ENCODE measurements at regions not wholly inside any gene's neighbourhood (a gene's known extent, or its start where the extent isn't known, plus 50 kb on each side); places are given as distances from the start of the nearest gene placed in this dataset.

DNA sequence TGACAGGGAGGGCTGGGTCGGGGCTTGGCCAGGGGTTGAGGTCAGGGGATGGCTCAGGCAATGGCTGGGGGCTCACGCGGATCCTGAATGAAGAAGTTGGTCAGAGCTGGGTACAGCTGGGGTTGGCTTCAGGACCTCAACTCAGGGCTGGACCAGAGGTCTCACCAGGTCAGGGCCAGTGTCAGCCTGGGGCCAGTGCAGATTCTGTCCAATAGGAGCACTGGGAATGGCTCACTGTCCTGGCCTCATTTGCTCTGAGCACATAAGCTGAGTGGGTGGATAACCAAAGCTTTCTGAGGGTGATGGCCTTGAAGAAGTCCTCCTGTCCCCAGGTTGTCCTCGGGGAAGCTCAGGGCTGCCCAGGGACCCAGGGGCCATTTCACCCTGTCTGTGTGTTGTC, 54.9 kb upstream of the PCBD1 start:
- no peaks in the 10 kb centered on the region for H3K9me3 ChIP-seq (replicated peaks; ENCODE audit: control insufficient read depth, insufficient read depth, low read depth, low read length)
- no peaks in the 10 kb centered on the region for H3K4me1 ChIP-seq (replicated peaks in 1 of 2; ENCODE audit: control insufficient read depth in 2 of 2, insufficient read depth in 2 of 2, low read length in 2 of 2)
- ATAC-seq (no peak), DNase-seq (ENCODE audit: extremely low read depth in 1 of 4, low spot score in 3 of 4) (no peak), FAIRE-seq (no peak)
- no peaks in the 10 kb centered on the region for H3K36me3 ChIP-seq (ENCODE audit: control insufficient read depth, insufficient read depth, low read length)
- no peak overlapping the region for H3K4me2 ChIP-seq (ENCODE audit: insufficient read depth, low read length)
- H3K27ac ChIP-seq (ENCODE audit: extremely low read depth, low read depth, low read length) = no peak overlapping the region
- no TSS peak for BruUV-seq (replicated peaks)
- no peak overlapping the region for H2AFZ ChIP-seq (ENCODE audit: low read depth, low read length)
- no peaks in the 10 kb centered on the region for H3K79me2 ChIP-seq (ENCODE audit: control insufficient read depth, insufficient read depth, low read length)
- in situ Hi-C loops (cut with MboI) (no loop called here), intact Hi-C loops (cut with micrococcal nuclease) (no loop called here)
- H3K9me1 ChIP-seq (ENCODE audit: control insufficient read depth, insufficient read depth, low read length) = no peaks in the 10 kb centered on the region
- peaks cover 31% of the 10 kb centered on the region for H4K20me1 ChIP-seq (replicated peaks; ENCODE audit: control insufficient read depth, insufficient read depth, low read length)
- WGBS (ENCODE audit: insufficient coverage, low coverage, missing lambda C conversion rate) = 13% methylated on average over 3 of the region's 4 CpGs
- ChIA-PET CTCF (ENCODE audit: low intra/inter-chr PET ratio) (no interaction called here), POLR2A (interaction anchor here (0.6 to 1.6 kb wide), 4 partner anchors 11 to 328 kb away, joined by 3 to 5 read pairs (median 4); no protein-coding TSS in a partner anchor)
- peaks cover 23 to 57% of the 10 kb centered on the region in 2 experiments for H3K27me3 ChIP-seq (ENCODE audit: control insufficient read depth in 2 of 2, insufficient read depth in 2 of 2, low read length in 2 of 2)
- no peak overlapping the region for H3K9ac ChIP-seq (ENCODE audit: insufficient read depth in 1 of 2, low read depth in 2 of 2, low read length in 2 of 2)
- H3K4me3 ChIP-seq = no peak overlapping the region
- no peak for TF ChIP-seq IFI16 (CRISPR knock-in tag; IDR thresholded peaks at IDR 0.05)
- TF ChIP-seq PHB (CRISPR knock-in tag; IDR thresholded peaks at IDR 0.05) = no peak
- no peak for TF ChIP-seq MAFG (tag; conservative IDR thresholded peaks at IDR 0.05)
- TF ChIP-seq, protein P1, sequence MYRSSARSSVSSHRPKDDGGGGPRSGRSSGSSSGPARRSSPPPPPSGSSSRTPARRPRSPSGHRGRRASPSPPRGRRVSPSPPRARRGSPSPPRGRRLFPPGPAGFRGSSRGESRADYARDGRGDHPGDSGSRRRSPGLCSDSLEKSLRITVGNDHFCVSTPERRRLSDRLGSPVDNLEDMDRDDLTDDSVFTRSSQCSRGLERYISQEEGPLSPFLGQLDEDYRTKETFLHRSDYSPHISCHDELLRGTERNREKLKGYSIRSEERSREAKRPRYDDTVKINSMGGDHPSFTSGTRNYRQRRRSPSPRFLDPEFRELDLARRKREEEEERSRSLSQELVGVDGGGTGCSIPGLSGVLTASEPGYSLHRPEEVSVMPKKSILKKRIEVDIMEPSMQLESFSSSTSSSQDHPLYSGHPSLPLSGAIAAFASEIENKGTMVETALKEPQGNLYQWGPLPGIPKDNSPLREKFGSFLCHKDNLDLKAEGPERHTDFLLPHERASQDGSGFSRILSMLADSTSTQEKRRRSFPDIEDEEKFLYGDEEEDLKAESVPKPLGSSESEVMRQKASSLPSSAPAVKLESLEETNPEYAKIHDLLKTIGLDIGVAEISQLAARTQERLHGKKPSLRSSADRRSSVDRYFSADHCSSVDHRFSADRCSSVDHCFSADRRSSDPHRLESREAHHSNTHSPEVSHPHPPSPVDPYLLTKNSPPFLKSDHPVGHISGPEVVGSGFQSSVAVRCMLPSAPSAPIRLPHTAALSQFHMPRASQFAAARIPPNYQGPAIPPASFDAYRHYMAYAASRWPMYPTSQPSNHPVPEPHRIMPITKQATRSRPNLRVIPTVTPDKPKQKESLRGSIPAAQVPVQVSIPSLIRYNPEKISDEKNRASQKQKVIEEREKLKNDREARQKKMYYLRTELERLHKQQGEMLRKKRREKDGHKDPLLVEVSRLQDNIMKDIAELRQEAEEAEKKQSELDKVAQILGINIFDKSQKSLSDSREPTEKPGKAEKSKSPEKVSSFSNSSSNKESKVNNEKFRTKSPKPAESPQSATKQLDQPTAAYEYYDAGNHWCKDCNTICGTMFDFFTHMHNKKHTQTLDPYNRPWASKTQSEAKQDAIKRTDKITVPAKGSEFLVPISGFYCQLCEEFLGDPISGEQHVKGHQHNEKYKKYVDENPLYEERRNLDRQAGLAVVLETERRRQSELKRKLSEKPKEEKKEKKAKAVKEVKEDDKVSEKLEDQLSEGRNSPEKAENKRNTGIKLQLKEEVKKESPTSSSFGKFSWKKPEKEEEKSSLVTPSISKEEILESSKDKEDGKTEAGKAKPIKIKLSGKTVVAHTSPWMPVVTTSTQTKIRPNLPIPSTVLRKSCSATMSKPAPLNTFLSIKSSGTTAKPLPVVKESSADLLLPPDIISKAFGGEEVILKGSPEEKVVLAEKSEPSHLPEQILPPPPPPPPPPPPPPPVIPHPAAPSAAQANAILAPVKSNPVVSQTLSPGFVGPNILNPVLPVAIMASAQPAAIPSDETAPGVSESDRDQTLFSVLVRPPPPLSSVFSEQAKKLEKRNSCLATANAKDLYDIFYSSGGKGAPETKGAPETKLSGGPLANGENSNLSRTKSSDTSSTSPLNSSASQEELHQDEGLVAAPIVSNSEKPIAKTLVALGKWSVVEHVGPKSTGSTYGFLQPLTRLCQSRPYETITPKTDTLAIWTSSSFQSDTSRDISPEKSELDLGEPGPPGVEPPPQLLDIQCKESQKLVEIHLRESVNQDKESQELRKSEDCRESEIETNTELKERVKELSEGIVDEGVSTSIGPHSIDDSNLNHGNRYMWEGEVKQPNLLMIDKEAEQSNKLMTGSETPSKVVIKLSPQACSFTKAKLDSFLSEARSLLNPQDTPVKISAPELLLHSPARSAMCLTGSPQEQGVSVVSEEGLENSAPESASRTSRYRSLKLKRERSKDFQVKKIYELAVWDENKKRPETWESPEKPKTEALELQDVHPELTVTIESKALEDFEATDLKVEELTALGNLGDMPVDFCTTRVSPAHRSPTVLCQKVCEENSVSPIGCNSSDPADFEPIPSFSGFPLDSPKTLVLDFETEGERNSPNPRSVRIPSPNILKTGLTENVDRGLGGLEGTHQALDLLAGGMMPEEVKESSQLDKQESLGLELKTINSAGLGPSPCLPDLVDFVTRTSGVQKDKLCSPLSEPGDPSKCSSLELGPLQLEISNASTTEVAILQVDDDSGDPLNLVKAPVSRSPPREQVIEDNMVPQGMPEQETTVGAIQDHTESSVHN (IDR thresholded peaks at IDR 0.05; ENCODE audit: borderline replicate concordance in 1 of 2, low read depth in 1 of 2) = no peak
- no peak for TF ChIP-seq ADNP (tag; IDR thresholded peaks at IDR 0.05)
- no peak for TF ChIP-seq EGR1 (conservative IDR thresholded peaks at IDR 0.05)
- no peak for TF ChIP-seq MTA3 (IDR thresholded peaks at IDR 0.05; ENCODE audit: borderline replicate concordance)
- TF ChIP-seq CBFB (CRISPR knock-in tag; IDR thresholded peaks at IDR 0.05) = no peak
- TF ChIP-seq FOXA1 (IDR thresholded peaks at IDR 0.05; ENCODE audit: borderline replicate concordance) = no peak
- TF ChIP-seq, protein P2, sequence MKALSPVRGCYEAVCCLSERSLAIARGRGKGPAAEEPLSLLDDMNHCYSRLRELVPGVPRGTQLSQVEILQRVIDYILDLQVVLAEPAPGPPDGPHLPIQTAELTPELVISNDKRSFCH (CRISPR knock-in tag; IDR thresholded peaks at IDR 0.05) = no peak
- TF ChIP-seq, protein P2 (tag; IDR thresholded peaks at IDR 0.05) = no peak
- TF ChIP-seq CBX8 (IDR thresholded peaks at IDR 0.05; ENCODE audit: borderline replicate concordance, extremely low read depth, low read depth, low read length, poor library complexity, severe bottlenecking) = no peak
- no peak for TF ChIP-seq KAT2B (IDR thresholded peaks at IDR 0.05; ENCODE audit: low read depth, low read length)

All from K562 (cell line).